Stimulated activated CD4-positive, alpha-beta T cell treated with anti-CD3 and anti-CD28 coated beads, Interleukin-4, amount 100 ng/mL, for 24 hours (primary cell): ENCODE measurements at regions not wholly inside any gene's neighbourhood (a gene's known extent, or its start where the extent isn't known, plus 50 kb on each side); places are given as distances from the start of the nearest gene placed in this dataset.
"Not testable (repeated sequence)": the region's sequence is repeated elsewhere in the genome, so short reads cannot be mapped to it uniquely, and the experiment has no call there.

ENCODE experiments used
- DNase-seq: peaks from one replicate; pipeline ENCODE4 v3.0.0-alpha.2; 2020

DNA sequence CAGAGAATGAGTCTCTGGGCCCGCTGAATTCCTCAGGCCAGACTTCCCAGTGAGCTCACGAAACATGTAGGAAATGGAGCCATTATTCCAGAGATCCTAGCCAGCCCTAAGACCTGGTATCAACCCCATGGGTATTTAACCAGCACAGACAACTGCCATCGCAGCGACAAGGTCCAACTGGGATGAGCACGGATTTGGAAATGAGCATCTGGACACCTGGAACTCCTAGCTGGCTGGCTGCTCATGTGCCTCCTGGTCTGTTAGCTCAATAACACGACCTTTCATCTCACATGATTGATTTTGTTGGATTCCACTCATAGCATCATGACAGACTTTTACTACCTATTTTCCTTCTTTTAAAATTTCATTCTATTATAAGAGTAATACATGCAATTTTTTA is 51.0 kb downstream of the POU3F3 start:
- DNase-seq, result no peak

DNA sequence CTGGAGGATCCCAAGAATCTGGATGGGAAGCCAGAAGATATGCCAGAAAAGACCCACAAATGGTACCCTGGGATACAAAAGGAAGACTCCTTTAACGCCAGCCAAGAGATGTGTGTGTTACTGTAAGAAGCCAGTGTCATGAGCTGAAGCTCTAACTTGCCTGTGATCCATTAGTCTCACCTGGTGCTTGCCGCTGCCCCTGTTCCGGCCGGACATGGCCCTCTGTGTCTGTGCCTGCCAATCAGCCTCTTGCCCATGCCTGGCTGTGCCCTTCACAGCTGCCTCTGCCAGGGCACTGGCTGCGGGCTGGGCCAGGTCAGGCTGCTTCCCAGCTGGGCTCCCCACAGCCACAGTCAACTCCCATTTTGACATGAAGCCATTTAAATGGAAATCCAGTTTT is 55.4 kb downstream of the POU3F3 start:
- no peak for DNase-seq

DNA sequence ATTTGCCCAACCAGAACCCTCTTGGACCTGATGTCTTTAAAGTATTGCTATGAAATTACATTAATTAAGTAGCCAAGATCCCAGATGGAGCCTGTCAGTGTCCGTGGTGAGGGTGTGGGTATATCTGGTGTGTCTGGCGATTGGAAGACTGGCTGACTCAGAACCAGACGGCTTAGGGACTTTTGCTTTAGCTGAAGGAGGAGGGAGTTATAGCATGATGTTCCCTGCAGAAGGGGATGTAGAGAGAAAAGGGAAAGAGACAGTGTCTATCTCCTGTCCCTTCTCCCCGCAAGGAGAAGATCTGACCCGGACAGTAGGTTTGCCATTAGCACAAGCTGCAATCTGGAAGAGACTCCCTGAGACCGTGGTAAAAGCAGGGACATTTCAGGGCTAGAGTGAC is 60.6 kb downstream of the POU3F3 start:
- DNase-seq, result no peak

DNA sequence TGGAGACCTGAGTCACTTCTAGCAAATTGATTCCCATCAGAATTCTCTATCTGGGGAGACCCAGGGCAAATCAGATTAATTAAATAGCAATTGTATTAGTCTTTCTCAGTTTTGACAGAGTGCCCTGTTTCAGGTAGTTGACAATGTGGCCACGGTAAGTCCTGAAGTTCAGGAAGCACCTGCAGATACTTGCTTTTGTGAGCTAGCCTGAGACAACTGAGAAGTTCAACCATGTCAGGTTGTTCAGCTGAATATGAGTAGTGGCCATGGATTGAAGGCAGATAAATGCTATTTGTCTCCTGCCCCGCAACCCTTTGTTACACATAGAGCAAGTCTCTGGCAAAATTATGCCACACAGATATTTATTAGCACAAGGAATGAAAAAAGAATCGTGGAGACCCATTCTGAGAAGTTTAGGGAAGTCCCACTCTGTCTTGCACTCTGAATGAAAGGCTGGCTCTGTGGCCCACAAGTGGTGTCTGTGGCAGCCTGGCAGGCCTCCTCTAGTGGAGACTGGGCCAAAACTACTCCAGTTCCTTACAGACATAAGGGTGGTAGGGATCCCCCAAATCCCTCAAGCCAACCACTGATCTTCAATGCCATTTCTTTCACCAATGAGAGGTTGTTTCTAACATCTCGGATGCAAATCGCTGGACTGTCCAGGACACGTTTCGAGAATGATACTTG is 61.3 kb downstream of the POU3F3 start:
- no peak for DNase-seq

DNA sequence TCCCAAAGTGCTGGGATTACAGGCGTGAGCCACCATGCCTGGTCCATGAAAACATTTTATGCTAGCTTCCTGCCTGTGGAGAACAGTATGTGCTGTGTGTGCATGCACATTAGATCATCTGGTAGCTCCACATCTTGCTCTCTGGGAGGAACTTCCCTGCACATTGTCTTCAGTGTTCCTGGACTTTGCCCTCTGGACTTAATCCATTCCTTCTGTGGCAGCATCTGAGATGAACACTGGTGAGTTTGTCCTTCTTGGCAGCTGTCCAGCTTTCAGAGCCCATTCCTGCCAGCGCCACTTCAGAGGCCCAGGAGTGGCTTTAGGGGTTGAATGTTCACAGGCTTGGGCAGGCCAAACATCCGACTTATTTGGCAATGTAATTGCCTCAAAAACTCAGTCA is 65.2 kb downstream of the POU3F3 start:
- DNase-seq, result no peak

DNA sequence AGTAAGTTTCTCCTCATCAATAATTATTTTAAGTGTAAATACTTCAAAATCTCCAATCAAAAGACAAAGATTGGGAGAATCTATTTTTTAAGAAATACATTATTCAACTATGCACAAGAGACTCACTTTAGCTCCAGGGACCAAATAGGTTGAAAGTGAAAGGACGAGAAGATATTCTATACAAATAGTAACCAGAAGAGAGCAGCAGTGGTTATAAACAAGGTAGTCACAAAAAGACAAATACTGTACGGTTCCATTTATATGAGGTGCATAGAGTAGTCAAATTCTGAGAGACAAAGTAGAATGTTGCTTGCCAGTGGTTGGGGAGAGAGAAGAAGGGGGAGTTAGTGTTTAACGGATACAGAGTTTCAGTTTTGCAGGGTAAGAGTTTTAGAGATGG is 69.8 kb downstream of the POU3F3 start:
- DNase-seq, result no peak

DNA sequence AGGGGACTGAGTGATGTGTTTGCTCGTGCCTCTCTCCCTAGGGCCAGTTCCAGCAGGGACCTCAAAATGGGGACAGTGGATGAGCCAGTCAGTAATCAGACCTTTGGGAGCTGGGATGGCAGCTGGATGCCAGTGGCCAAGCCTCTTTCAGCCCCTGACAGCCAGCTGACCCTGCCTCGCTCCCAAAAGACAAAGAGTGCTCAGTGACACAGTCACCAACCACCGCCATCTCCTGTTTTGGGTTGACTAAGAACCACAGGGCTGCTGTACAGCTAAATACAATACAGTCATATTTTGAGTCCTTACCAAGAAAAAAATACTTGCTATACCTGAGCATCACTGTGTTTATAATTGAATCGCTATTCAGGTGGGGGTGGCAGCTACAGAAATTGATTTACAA is 75.7 kb downstream of the POU3F3 start:
- DNase-seq, result no peak

DNA sequence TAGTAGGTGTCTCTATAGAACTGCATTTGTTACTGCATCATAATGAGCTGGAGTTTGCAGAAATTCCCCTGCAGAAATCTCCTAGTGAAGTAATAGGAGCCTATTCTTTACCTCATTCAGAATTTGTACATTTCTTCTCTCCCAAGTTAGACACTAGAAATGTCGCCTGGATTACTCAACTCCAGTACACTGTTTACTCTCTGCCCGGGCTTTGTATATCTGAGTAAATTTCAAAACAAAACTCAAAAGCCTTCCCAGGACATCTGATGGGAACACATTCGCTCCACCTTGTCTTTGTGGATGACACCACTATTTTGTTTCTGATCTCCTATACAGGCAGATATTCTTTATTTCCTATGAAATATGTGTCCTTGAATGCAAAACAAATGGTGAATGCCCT is 76.8 kb downstream of the POU3F3 start:
- DNase-seq, result no peak

DNA sequence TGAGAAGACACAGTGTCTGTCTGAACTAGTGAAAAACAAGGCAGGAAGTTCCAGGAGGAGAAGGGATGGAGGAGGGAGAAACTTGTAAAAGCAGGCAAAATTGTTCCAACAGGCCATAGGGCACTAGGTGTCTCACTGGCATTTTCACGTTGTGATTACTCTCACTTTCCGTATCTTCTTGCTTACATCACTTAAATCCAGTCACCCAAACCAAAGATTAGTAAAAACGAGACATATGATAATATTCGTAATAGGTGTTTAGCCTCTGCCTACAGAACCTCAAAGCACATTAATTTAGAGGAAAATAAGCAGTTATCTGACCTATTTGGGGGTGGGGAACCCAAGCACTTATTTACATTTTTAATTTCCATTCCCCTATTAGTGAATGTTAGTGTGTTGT is 78.3 kb downstream of the POU3F3 start:
- DNase-seq, result no peak

DNA sequence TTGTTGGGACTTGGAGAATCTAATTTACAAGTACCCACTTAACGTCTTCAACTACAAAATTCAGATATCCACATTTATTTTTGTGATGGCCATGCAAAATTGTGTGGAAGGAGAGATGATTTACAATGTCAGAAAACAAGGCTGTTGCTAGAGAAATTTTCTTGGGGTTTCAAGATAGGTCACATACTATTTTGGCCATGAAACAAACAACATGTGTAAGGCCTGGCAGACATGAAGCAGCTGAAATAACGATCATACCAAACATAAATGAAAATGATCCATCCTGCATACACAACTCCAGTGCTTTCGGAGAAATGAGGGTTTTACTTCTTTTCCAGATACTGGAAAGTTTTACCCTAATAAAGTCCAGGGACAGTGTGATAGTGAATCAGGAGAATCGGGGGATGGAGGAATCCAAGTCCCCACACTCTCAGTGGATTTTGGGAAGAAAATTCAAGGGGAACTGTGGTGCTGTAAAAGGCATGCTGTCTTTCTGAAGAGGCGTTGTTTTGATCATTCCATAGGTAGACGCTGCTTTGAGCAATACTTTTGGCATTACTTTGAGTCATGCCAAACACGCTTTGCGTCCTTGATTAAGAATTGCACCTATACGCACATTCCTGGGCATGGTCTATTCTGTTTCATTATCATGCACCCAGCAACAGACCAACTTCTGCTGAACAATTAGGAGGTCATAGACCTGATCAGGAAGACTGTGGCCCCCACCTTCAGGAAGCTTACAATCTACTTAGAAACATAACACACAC is 79.4 kb downstream of the POU3F3 start:
- no peak for DNase-seq

DNA sequence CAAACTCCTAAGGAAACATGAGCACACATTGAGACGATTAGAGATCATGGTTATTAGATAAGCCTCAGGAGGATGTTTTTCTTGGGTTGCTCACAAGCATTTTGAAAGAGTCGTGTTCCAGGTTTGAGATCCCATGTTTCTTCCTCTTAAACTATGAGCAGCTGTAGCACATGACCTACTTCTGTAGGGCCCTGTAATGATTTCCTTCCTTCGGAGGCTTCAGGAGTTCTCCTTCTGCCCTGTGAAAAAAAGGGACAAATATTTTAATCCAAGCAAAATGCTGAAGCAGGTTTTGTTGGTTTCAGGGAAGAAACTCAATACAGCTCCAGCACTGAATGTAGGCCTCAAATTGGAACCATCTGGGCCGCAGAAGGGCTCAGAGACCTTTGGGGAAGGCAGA is 82.6 kb downstream of the POU3F3 start:
- DNase-seq, result no peak

DNA sequence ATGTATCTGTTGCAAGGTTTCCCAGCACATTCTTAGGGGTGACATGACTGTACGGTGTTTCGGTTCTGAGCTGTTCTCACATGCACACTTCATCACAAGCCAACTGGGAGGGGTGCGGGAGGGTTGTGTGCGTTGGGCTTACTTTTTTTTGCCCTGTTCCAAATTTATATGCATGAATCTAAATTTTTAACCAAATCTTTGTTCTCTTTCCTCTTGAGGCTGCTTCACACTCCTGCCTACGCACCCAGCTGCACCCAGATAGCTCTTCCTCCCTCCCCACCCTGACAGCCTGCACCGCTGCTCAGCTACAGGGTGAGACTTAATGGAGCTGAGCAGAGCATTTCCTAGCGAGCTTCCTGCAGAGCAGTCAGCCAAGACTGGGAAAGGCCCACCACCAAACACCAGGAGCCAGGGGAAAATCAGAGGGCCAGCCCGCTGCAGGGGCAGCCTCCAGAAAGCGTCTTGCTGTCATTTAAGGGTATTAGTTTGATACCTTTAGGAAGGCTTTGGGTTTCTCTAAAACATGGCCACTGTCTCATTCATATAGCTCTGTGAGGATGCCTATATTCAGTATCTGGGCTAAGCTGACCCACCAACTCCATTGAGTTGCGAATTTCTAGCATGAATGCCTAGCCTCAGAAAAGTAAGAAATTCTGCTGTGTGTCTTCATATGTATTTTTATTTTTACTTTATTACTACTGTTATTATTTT is 84.5 kb downstream of the POU3F3 start:
- peak; percentile 3 for DNase-seq

DNA sequence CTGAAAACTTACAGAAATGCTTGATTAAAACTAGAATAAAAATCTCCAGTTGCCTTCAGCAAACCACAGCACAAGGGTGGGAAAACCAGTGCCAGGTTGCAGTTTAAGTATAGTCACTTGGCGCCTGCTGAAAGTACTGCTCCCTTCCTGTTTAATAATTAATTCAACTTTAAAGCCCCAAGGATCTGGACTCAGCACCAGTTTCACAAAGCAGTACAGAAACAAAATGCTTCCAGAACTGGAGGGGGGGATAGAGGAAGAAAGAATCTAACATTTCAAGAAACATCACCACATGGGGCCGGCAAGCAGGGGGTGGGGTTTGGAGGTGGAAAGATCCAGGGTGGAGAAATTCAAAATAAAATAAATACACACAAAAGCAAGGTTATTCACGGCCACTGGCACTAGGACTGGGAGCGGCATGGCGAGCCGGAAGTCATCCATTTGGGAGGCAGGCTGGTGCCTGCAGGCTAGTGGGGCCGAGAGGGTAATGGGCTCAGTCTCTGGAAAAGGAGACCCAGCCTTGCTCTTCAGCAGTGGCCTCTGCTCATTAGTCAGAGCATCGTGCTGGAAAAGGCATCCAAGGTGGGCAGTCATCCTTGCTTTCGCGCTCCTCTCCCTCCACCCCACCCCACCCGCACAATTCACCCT is 85.8 kb downstream of the POU3F3 start:
- DNase-seq, result no peak

DNA sequence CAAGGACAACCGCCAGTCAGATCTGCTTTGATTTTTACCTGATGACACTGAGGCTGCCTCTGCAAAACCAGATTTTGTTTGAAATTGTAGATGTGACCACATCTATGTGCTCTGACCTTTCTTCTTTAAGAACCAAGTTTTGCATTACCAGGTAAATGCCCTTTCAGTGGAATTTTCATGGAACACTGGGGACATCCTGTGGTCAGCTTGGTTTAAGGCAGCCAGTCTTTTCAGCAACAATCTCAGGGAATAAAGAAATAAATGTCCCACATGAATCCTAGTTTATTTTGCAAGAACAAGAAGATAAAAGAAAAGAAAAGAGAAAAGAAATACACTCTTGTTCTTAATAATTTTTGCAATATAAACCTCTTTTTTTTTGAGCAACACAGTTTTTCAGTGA is 90.6 kb downstream of the POU3F3 start:
- DNase-seq, result no peak

DNA sequence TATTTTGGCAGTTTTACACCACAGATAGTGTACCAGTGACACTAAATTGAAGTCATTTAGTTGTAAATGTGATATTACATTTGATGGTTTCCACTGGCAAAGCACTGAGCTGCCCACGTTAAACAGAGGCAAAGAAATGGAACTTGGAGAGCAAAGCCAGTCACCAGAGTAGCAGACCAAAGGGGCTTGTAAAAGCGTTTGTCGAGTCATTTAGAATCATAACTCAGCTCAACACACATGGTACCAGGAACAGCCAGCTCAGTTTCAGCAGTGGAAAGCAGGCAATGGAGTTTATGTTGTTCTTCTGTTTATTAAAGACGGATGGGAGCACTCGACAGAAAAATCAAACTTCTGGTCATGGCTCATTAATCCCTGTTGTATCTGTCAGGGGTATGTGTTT is 91.2 kb downstream of the POU3F3 start:
- no peak for DNase-seq

DNA sequence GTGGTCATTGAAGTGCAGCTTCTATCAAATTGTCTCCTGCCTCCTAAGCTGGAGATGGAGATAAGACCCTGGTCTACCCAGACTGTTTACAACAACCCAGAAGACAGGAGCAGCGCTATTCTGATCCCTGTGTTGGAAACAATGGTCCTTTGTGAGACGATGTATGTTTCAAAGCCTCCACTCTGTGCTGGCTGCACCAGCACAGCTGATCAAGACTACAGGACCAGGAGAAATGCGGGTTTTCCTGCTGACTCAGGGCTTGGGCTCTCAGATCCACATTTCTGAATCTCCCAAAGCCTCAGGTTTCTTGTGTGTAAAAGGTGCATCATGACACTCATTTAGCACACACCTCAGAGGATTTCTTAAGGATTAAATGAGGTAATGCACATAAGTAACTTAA is 92.0 kb downstream of the POU3F3 start:
- DNase-seq, result no peak

DNA sequence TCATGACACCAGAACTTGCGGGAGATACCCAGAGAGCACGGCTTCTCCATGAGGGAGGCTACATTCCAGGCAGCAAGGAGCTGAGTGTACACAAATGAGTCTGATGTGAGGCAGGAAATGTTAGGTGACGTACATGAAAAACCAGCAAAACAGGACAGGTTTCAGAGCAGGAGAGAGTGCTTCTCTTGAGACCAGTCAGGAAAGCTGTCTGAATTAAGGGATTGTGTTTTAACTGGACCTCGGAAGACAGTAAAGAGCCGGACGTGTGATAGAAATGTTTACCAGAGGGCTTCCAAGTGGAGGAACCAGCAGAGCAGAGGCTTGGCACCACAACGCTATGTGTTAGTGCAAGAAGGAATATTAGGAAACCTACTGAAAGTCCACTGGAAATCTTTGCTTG is 90.4 kb upstream of the MRPS9 start:
- not testable (repeated sequence) for DNase-seq

DNA sequence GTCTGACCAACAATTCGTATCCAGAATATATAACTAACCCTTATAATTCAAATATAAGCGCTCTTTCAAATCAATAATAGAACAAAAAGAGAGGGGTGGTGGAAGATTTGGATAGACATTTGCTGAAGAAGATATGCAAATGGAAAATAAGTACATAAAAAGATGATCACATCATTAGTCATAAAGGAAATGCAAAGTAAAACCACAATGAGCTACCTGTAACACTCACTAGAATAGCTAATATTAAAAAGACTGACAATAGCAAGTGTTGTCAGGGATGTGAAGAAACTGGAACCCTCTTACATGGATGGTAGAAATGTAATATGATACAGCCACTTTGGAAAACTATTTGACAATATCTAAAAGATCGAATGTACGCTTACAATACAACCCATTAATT is 84.9 kb upstream of the MRPS9 start:
- no peak for DNase-seq

DNA sequence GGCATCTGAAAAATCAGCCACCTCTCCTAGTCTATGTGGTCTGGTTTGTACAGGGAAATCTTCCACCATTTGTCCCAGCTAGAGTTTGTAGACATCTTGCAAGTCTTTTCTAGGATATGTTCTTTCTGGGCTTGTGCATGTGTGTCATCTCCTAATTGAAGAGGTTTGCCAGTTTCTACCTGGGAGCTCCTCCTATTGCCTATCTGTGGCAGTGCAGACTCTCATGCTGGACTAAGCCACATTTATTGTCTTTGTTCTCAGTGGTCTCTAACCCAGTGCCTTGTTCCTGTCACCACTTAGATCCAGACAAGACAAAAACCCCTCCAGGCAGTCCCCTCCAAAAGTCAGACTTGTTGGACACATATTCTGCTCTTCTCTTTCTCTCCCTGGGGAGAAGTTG is 72.0 kb upstream of the MRPS9 start:
- DNase-seq, result no peak

DNA sequence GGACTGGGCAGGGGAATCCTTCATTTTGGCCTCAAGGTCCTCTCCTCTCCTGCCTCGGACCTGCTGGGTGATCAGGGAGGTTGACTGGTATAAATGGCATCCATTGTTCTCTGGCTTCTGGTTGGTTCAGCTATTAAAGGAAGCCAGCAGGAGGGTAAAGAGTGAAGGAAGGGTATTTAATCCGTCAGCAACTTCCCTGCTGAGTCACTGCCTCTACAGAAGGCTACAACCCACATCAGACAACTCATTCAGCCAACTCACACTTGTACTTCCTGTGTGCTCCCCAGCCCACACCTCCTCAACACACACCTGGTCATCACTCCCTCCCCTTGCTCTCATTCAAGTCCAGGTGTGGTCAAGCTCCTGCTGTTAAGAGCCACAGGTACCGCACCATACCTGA is 68.3 kb upstream of the MRPS9 start:
- no peak for DNase-seq

DNA sequence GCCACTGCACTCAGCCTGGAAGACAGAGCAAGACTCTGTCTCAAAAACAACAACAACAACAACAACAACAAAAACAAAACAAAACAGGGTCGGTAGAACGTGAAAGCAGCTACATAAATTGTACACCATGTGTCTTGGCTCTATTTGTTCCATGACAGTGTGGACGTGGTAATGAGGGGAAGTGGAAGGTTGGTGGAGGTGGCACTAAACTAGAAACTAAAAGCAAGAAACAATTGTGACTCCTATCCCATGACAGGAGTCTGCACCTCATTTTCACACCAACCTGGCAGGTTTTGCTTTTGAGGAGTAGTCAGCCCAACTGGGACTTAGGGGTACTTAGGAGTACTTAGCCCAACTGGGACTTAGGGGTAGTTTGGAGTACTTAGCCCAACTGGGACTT is 62.5 kb upstream of the MRPS9 start:
- no peak for DNase-seq

DNA sequence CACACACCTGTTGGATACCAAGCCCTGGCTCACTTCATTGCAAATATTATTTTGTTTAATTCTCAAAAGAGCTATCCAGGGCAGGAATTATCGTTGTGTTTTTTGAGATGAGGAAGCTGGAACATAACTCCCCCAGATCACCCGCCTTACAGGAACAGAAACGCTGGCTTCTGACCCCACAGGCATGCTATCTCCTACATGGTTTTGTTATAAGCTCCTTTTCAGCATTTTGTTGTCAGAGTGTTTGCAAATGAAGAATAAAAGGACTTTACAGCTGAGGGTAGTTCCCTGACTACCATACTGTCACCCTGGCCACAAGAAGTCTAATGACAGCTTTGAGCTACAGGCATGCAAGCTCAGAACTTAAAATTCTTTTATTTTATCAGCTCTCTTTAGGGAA is 62.0 kb upstream of the MRPS9 start:
- DNase-seq, result no peak

DNA sequence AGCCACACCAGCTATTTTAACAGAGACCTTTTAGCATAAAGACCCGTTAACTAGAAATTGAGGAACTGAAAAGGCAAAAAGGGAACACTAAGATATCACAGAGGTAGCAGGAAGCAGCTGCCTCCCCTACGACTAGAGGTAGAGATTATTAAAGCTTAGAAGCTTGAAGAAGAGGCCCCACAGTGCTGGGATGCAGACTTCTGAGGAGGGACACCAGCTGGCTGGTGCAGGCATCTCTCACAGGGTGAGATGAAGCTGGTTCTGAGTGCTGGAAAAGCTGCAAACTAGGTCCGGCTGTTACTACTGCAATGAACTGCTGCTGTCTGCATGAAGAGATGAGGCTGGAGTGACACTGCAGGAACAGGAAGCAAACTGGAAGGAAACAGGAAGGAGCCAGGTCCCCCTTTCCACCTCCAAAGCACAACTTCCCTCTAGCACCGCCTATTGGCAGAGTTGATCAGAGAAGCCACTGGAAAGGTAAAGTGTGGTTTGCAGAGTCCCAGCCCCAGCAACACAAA is 61.2 kb upstream of the MRPS9 start:
- DNase-seq, result peak; percentile 11

DNA sequence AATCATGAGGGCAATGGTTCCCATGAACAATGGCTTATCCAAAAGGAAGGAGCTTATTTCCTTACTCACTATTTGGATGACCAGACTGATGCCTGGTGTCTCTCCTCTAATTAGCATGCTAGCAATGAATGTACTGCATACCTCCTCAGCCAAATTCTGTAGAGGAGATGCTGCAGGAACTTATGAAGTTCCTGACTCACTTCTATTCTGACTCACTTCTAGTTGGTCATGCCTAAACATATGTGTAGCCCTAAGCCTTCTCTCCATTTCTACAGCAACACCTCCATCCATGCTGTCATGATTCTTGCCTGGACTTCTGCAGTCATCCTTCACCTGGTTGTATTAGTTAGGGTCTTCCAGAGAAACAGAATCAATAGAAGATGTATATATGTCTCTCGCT is 59.9 kb upstream of the MRPS9 start:
- DNase-seq, result no peak
